ENCODE measurements at regions not wholly inside any gene's neighbourhood (a gene's known extent, or its start where the extent isn't known, plus 50 kb on each side); places are given as distances from the start of the nearest gene placed in this dataset.

DNA sequence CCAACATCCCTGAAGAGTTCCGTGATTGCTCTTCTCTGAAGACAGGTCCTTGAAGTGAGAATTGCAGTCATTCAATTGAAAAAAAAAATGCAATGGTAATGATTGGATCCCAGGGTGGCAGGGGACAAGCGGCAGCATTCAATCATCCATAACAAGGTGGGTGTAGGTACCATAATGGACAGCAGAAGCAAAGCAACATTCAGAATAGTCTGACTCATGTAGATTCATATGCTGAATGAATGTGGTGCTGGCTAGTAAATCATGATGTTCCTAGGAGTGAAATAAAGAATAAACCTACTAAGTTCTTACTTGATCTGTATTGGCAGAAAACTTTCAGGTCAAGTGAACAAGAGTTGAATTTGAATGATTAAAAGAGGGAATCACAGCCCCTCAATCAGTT is 319.6 kb downstream of the GPATCH2 start:
- H3K9me3 ChIP-seq (ENCODE audit: control insufficient read depth, insufficient read depth, low read length): no peaks in the 10 kb centered on the region
- ATAC-seq (ENCODE audit: low read depth): no peak
- H3K56ac ChIP-seq (ENCODE audit: extremely low read depth, insufficient read depth, low read length): no peak overlapping the region
- no peak overlapping the region for H2BK120ac ChIP-seq (ENCODE audit: low read depth, low read length)
- H3K14ac ChIP-seq (replicated peaks; ENCODE audit: low read depth, low read length): no peak overlapping the region
- dilution Hi-C loops (cut with HindIII; ENCODE audit: low sequenced_read_pairs, unreplicated experiment) (no loop called here), in situ Hi-C loops (cut with MboI; ENCODE audit: low sequenced_read_pairs) (loop anchor here (25.0 kb wide), 1 partner anchor 1324 kb away; no protein-coding TSS in a partner anchor), intact Hi-C loops (cut with micrococcal nuclease) (no loop called here)
- H3K9ac ChIP-seq (ENCODE audit: low read depth, low read length): no peak overlapping the region
- CTCF ChIA-PET: no interaction called here
- H3K36me3 ChIP-seq (ENCODE audit: control insufficient read depth, insufficient read depth, low read length): no peaks in the 10 kb centered on the region
- H2AK9ac ChIP-seq (replicated peaks; ENCODE audit: low read depth, low read length, poor library complexity): no peak overlapping the region
- H3K79me1 ChIP-seq (ENCODE audit: low read depth in 1 of 2, low read length in 2 of 2): no peaks in the 10 kb centered on the region
- H4K20me1 ChIP-seq (ENCODE audit: insufficient read depth, low read length): no peaks in the 10 kb centered on the region
- no peak overlapping the region for H3K23ac ChIP-seq (ENCODE audit: low read depth, low read length)
- H4K91ac ChIP-seq (ENCODE audit: insufficient read depth, low read depth, low read length): no peak overlapping the region
- H3K27me3 ChIP-seq (ENCODE audit: control insufficient read depth, insufficient read depth, low read length): no peaks in the 10 kb centered on the region
- POLR2A ChIA-PET (ENCODE audit: unreplicated experiment): no interaction called here
- TF ChIP-seq MXI1 (IDR thresholded peaks at IDR 0.05; ENCODE audit: borderline replicate concordance, low read depth, low read length) (no peak), CHD1 (IDR thresholded peaks at IDR 0.05; ENCODE audit: low read depth, low read length) (no peak), RAD21 (IDR thresholded peaks at IDR 0.05; ENCODE audit: low read length) (no peak), SMC3 (IDR thresholded peaks at IDR 0.05; ENCODE audit: low read depth, low read length) (no peak), POLR2A (IDR thresholded peaks at IDR 0.05; ENCODE audit: low read depth, low read length) (no peak), MAZ (IDR thresholded peaks at IDR 0.05; ENCODE audit: borderline replicate concordance, low read depth, low read length) (no peak)
- TF ChIP-seq, protein P1, sequence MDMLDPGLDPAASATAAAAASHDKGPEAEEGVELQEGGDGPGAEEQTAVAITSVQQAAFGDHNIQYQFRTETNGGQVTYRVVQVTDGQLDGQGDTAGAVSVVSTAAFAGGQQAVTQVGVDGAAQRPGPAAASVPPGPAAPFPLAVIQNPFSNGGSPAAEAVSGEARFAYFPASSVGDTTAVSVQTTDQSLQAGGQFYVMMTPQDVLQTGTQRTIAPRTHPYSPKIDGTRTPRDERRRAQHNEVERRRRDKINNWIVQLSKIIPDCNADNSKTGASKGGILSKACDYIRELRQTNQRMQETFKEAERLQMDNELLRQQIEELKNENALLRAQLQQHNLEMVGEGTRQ (IDR thresholded peaks at IDR 0.05; ENCODE audit: low read depth, low read length): no peak
- no TSS peak for BruUV-seq (replicated peaks)
- H3K4ac ChIP-seq (ENCODE audit: low read depth, low read length): no peak overlapping the region
- no peak overlapping the region for H2AFZ ChIP-seq (replicated peaks; ENCODE audit: low read length, poor library complexity)
- no peak overlapping the region for H2BK15ac ChIP-seq (ENCODE audit: low read depth, low read length)
- no peaks in the 10 kb centered on the region; the same call in 1 of the 2 replicates for H3K4me1 ChIP-seq (ENCODE audit: control insufficient read depth, insufficient read depth, low read length)
- no CpG with 5 or more reads among the region's 2 CpGs for WGBS, 2 experiments (ENCODE audit: extremely low coverage in 2 of 2, insufficient read length in 1 of 2)
- no peak for DNase-seq
- H3K4me3 ChIP-seq (ENCODE audit: insufficient read depth, low read depth, low read length): no peak overlapping the region
- H3K4me2 ChIP-seq (ENCODE audit: low read depth, low read length): no peak overlapping the region
- H2BK20ac ChIP-seq (ENCODE audit: low read depth, low read length): no peak overlapping the region
- no peak overlapping the region for H2AK5ac ChIP-seq (ENCODE audit: low read depth, low read length)
- H3K18ac ChIP-seq (ENCODE audit: low read depth, low read length): no peak overlapping the region
- no peak overlapping the region for H4K8ac ChIP-seq (ENCODE audit: low read depth in 2 of 2, low read length in 2 of 2)
- H4K5ac ChIP-seq (ENCODE audit: low read depth, low read length): no peak overlapping the region
- H3K9me1 ChIP-seq (ENCODE audit: insufficient read depth, low read length): no peaks in the 10 kb centered on the region
- no peak overlapping the region for H3K27ac ChIP-seq (ENCODE audit: insufficient read depth, low read length)
- no peak overlapping the region for H2BK5ac ChIP-seq (ENCODE audit: low read depth, low read length, poor library complexity, severe bottlenecking)

All from IMR-90 (cell line).